ENCODE measurements at regions not wholly inside any gene's neighbourhood (a gene's known extent, or its start where the extent isn't known, plus 50 kb on each side); places are given as distances from the start of the nearest gene placed in this dataset.
"Not testable (repeated sequence)": the region's sequence is repeated elsewhere in the genome, so short reads cannot be mapped to it uniquely, and the experiment has no call there.

- no peak for DNase-seq (ENCODE audit: low read depth in 1 of 2, low spot score in 1 of 2)
Observed at GRCh38 chr4:189215574-189215973, 725.1 kb upstream of the FRG1 start.

GRCh38 chr4:189221691-189222090, 719.0 kb upstream of the FRG1 start:
- DNase-seq (ENCODE audit: low read depth in 1 of 2, low spot score in 1 of 2): no peak

- no peak for DNase-seq (ENCODE audit: low read depth in 1 of 2, low spot score in 1 of 2)
Observed at GRCh38 chr4:189228726-189229125, 711.9 kb upstream of the FRG1 start.

DNA sequence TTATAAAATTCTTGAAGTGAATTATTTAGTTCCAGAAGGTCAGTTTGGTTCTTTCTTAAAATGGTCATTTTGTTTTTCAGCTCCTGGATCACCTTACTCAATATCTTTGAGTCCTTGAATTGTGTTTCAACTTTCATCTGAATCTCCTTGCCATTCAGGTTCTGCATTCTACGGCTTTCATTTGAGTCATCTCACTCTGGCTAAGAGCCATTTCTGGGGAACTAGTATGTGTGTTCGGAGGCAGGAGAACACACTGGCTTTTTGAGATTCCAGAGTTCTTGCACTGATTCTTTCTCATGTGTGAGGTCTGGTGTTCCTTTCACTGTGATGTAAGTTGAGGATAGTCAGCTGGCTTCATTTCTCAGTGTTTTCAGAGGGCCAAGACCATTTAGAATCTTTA, 708.4 kb upstream of the FRG1 start:
- DNase-seq (ENCODE audit: low read depth in 1 of 2, low spot score in 1 of 2): no peak

DNA sequence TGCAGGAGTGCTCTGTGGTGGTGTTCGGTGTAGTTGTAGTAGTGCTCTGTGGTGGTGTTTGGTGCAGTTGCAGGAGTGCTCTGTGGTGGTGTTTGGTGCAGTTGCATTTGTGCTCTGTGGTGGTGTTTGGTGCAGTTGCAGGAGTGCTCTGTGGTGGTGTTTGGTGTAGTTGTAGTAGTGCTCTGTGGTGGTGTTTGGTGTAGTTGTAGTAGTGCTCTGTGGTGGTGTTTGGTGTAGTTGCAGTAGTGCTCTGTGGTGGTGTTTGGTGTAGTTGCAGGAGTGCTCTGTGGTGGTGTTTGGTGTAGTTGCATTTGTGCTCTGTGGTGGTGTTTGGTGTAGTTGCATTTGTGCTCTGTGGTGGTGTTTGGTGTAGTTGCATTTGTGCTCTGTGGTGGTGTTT, 706.9 kb upstream of the FRG1 start:
- DNase-seq (ENCODE audit: low read depth in 1 of 2, low spot score in 1 of 2): peak in 1 of 2 donors; percentile 34

DNA sequence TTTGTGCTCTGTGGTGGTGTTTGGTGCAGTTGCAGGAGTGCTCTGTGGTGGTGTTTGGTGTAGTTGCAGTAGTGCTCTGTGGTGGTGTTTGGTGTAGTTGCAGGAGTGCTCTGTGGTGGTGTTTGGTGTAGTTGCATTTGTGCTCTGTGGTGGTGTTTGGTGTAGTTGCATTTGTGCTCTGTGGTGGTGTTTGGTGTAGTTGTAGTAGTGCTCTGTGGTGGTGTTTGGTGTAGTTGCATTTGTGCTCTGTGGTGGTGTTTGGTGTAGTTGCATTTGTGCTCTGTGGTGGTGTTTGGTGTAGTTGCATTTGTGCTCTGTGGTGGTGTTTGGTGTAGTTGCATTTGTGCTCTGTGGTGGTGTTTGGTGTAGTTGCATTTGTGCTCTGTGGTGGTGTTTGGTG, 705.7 kb upstream of the FRG1 start:
- DNase-seq (ENCODE audit: low read depth in 1 of 2, low spot score in 1 of 2): peak in 1 of 2 donors; percentile 18

GRCh38 chr4:189235599-189235998, 705.1 kb upstream of the FRG1 start:
- no peak for DNase-seq (ENCODE audit: low read depth in 1 of 2, low spot score in 1 of 2)

DNA sequence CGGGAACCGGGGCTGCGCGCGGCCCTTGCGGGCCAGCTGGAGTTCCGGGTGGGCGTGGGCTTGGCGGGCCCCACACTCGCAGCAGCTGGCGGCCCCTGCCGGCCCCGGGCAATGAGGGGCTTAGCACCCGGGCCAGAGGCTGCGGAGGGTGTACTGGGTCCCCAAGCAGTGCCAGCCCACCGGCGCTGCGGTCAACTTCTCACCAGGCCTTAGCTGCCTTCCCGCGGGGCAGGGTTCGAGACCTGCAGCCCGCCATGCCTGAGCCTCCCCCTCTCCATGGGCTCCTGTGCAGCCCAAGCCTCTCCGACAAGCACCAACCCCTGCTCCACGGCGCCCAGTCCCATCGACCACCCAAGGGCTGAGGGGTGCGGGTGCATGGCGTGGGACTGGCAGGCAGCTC, 704.4 kb upstream of the FRG1 start:
- DNase-seq (ENCODE audit: low read depth in 1 of 2, low spot score in 1 of 2): not testable (repeated sequence)

GRCh38 chr4:189237340-189237739, 703.3 kb upstream of the FRG1 start:
- DNase-seq (ENCODE audit: low read depth in 1 of 2, low spot score in 1 of 2): no peak

DNA sequence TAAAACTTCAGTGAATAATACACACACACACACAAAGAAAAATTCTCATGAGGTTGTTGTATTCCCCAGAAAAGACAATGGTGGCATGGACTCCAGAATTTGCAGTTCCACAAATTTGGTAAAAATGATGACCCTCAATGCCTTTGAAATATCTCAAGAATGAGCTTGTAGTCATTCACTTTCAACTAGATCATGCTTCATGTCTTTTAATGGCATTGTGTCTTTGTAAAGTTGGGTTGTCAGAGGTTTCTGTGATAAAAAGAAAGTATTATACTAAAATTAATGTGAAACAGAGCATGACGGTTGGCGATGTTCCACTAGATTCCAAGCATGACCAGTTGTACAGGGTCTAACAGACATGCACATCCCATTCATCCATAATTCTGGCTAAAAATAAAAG, 685.0 kb upstream of the FRG1 start:
- no peak for DNase-seq (ENCODE audit: low read depth in 1 of 2, low spot score in 1 of 2)

DNA sequence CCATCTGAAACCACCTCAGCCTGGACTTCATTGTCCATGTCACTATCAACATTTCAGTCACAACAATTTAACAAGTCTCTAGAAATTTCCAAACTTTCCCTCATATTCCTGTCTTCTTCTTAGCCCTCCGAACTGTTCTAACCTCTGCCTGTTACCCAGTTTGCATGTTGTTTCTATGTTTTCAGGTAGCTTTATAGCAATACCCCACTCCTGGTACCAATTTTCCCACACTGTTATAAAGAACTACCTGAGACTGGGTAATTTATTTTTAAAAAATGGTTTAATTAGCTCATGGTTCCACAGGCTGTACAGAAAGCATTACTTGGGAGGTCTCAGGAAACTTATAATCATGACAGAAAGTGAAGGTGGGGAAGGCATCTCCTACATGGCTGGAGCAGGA, 679.2 kb upstream of the FRG1 start:
- DNase-seq (ENCODE audit: low read depth in 1 of 2, low spot score in 1 of 2): no peak

- DNase-seq (ENCODE audit: low read depth in 1 of 2, low spot score in 1 of 2): no peak
Observed at GRCh38 chr4:189265515-189265914, 675.2 kb upstream of the FRG1 start.

- DNase-seq (ENCODE audit: low read depth in 1 of 2, low spot score in 1 of 2): no peak
Observed at GRCh38 chr4:189267312-189267965, 673.2 kb upstream of the FRG1 start.

DNA sequence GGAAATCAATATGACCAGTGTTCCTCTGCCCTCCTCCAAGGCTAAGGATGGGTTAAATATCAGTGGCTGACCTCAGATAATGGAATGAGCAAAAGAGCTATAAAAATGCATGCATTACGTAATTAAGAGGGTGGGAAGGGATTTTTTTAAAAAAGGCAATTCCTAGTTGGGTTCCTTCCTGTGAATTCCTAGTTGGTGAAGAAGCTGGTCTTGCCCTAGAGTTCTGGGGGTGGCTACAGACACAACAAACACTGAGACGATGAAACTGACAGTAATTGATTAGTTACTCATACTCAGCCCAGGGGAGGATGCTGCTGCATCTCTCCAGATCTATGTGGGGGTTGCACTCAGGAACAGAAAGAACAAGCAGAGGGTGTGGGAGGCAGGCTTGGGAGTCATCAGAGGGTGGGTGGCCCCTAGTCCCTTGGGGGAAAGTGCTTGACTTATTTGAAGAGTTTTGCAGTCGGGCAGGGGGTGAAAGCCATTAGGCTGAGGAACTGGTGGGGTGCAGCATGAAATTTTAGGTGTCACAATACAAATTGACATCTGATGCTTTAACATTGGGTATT, 662.0 kb upstream of the FRG1 start:
- no peak for DNase-seq (ENCODE audit: low read depth in 1 of 2, low spot score in 1 of 2)

GRCh38 chr4:189279188-189279587, 661.5 kb upstream of the FRG1 start:
- DNase-seq (ENCODE audit: low read depth in 1 of 2, low spot score in 1 of 2): no peak

- DNase-seq (ENCODE audit: low read depth in 1 of 2, low spot score in 1 of 2): no peak
Observed at GRCh38 chr4:189285377-189285776, 655.3 kb upstream of the FRG1 start.

DNA sequence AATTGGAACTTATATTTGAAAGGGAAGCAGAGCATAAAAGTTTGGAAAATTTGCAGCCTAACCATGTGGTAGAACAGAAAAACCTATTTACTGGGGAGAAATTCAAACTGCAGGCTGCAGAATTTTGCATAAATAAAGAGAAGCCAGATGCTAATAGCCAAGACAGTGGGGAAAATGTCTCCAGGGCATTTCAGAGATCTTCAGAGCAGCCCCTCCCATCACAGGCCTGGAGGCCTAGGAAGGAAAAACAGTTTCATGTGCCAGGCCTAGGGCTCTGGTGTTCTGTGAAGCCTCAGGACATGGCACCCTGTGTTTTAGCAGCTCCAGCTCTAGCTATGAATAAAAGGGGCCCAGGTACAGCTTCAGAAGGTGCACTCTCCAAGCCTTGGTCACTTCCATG, 648.7 kb upstream of the FRG1 start:
- DNase-seq (ENCODE audit: low read depth in 1 of 2, low spot score in 1 of 2): no peak

DNA sequence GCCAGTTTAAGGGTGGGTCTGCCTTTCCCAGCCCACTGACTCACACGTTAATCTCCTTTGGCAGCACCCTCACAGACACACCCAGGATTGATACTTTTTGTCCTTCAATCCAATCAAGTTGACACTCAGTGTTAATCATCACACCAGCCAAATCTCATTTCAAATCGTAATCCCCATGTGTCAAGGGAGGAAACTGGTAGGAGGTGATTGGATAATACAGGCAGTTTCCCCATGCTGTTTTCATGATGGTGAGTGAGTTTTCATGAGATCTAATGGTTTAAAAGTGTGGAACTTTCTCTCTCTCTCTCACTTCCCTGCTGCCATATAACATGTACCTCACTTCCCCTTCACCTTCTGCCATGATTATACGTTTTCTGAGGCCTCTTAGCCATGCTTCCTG, 647.2 kb upstream of the FRG1 start:
- no peak for DNase-seq (ENCODE audit: low read depth in 1 of 2, low spot score in 1 of 2)

DNA sequence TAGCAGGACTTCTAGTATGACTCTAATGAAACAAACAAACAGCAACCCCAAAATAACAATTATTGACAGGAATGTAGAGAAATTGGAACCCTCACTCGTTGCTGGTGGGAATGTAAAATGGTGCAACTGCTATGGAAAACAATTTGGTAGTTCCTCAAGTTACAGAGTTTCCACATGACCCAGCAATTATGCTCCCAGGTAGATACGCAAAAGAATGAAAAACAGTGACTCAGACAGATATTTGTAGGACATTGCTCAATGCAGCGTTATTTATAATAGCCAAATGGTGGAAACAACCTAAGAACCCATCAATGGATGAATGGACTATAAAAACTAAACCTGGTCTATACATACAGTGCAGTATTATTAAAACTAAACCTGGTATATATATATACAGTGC, 646.1 kb upstream of the FRG1 start:
- DNase-seq (ENCODE audit: low read depth in 1 of 2, low spot score in 1 of 2): no peak

- no peak for DNase-seq (ENCODE audit: low read depth in 1 of 2, low spot score in 1 of 2)
Observed at GRCh38 chr4:189299706-189300105, 641.0 kb upstream of the FRG1 start.

DNA sequence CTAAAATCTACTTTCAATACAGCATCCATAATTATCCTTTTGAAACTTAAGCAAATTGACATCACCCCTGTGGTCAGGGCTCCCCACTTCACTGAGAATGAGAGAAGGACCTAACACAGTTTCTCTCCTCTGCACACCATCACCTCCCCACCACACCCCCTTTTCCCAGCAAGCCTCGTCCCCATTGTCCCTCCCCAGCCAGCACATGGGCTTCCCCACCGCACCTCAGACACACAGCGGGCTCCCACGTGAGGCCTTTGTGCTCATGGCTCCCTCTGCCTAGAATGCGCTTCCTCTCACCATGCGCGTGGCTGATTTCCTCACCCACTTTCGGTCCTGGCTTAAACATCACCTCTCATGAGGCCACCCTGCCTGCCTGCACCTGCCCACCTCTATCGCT, 639.0 kb upstream of the FRG1 start:
- DNase-seq (ENCODE audit: low read depth in 1 of 2, low spot score in 1 of 2): no peak

- no peak for DNase-seq (ENCODE audit: low read depth in 1 of 2, low spot score in 1 of 2)
Observed at GRCh38 chr4:189302719-189303118, 638.0 kb upstream of the FRG1 start.

DNA sequence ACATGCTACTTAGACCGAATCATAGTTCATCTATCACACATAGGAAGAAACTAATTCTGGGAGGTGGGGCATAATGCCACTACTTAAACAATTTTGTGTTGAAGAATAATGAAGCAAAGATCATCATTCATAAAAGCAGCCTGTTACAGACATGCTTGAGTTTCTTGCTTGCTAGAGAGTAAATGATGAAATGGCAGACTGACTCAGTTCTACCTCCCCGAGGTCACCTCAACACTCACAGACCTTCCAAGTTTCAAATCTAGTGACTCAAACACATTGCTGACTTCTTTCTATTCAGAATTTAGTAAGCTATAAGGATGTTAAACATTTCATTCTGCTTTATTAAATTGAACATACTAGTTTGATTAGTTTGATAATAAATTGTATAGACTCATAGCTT, 636.5 kb upstream of the FRG1 start:
- no peak for DNase-seq (ENCODE audit: low read depth in 1 of 2, low spot score in 1 of 2)
